ENCODE measurements at regions not wholly inside any gene's neighbourhood (a gene's known extent, or its start where the extent isn't known, plus 50 kb on each side); places are given as distances from the start of the nearest gene placed in this dataset.
"Not testable (repeated sequence)": the region's sequence is repeated elsewhere in the genome, so short reads cannot be mapped to it uniquely, and the experiment has no call there.

GRCh38 chr18:1503847-1504246 lies 599.2 kb downstream of the ADCYAP1 start:
- DNase-seq: no peak

DNA sequence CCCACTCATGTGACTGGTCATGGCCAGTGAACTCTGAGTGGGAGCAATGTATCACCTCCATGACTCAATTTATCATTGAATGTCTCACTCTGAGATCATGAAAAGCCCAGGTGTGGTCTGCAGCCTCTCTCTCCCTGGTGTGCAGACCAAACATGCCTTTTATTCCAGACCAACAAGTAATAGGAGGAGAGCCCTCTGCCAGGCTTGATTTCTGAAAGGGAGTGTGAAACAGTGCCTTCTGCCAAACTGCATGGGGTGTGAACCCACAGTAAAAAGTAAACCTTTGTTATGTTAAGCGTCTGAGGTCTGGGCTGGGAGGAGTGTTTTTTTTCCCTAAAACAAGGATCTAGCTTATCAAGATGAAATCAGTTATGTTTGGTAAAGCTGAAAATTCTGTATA lies 601.2 kb downstream of the ADCYAP1 start:
- DNase-seq: no peak

DNA sequence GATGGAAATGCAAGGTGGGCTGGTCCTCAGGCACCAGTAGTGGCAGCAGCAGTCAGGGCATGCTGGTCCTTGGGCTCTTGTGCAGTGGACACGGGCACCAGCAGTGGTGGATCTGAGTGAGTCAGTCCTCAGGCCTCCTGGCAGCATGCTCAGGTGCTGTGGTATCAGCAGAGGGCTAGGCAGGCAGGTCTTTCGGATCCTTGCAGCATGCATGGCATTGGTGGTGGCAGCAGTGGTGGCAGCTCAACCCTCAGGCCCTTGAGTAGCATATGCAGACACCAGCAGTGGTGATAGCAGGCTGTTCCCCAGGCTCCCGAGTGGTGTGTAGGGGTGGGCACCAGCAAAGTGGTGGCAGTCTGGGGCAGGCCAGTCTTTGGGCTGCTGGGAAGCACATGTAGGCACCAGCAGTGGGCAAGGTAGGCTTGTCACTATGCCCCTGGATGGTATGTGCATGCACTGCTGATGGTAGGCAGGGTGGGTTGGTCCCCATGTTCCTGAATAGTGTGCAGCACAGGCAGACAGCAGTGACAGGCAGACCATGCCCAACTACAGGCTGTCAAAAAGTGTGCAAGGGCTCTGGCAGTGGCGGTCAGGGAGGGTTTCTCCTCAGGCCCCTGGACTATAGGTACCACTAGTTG lies 606.0 kb downstream of the ADCYAP1 start:
- DNase-seq: no peak

- DNase-seq: no peak
These were observed 607.1 kb downstream of the ADCYAP1 start for GRCh38 chr18:1511619-1512311.

- DNase-seq: no peak
These were observed 608.8 kb downstream of the ADCYAP1 start for GRCh38 chr18:1513519-1513918.

- not testable (repeated sequence) for DNase-seq
These were observed 617.0 kb downstream of the ADCYAP1 start for GRCh38 chr18:1521588-1522248.

GRCh38 chr18:1522249-1522615 lies 617.6 kb downstream of the ADCYAP1 start:
- no peak for DNase-seq

- DNase-seq: no peak
These were observed 622.3 kb downstream of the ADCYAP1 start for GRCh38 chr18:1526991-1527390.

DNA sequence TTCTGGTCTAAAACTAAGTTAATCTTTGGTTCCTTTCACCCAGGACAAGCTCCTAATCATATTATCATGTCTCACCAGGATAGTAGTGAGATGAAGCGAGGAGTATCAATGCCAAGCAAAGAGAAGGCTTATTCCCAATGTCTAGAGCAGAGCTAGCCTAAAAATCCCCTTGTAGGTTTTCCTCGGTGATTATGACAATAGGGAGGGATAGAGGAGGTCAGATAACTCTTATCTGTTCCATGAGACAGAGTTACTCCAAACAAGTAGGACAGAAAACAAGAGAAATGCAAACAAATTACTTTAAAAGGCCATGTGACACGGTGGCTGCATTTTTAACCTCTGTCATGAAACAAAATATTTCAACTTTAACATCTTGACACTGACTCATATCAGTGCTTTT lies 623.1 kb downstream of the ADCYAP1 start:
- DNase-seq: no peak

DNA sequence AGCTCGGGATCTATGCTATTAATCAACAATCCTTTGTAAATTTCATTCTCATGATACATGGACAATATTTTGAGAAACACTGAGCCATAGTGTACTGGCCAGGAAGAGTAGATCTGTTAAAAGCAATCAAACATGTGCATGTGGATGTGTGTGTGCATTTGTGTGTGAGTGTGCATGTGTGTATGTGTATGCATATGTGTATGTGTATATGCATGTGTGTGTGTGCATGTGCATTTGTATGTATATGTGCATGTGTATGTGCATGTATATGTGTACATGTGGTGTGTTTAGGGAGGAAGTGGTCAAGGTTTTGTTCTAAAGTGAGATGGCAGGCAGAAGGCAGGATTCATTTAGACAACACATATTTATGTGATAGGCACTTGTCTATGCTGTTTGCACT lies 623.8 kb downstream of the ADCYAP1 start:
- no peak for DNase-seq

DNA sequence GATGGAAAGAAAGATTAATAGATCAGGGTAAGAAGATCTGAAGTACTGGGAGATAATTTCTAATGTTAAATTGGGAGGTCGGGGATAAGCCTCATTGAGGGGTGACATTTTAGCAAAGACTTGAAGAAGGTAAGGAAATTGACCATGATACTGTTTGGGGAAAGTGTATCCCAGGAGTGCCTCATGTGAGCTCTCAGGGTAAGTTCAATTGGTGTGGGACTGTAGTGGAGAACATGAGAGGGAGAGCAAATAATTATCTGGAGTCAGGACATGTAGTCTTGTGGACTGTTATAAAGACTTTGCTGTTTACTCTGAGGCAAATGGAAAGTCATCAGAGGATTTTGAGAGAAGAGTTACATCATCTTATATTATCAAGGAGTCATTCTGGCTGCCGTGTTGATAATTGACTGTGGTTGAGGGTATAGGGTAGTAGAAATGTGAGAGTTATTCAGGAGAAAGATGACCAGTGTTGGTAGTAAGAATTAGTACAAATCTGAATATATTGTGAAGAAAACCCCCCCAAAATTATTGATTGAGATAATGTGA lies 624.4 kb downstream of the ADCYAP1 start:
- DNase-seq: no peak

DNA sequence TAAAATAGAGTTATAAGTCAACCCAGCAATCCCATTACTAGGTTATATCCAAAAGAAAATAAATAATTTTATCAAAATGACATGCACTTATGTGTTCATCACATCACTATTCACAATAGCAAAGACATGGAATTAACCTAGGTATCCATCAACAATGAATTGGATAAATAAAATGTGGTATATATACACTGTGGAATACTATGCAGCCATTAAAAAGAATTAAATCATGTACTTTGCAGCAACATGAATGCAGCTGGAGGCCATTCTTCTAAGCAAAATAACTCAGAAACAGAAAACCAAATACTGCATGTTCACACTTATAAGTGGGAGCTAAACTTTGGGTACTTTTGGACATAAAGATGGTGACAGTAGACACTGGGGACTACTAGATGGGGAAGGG lies 626.0 kb downstream of the ADCYAP1 start:
- DNase-seq: no peak

GRCh38 chr18:1539276-1539675 lies 634.6 kb downstream of the ADCYAP1 start:
- DNase-seq: no peak

DNA sequence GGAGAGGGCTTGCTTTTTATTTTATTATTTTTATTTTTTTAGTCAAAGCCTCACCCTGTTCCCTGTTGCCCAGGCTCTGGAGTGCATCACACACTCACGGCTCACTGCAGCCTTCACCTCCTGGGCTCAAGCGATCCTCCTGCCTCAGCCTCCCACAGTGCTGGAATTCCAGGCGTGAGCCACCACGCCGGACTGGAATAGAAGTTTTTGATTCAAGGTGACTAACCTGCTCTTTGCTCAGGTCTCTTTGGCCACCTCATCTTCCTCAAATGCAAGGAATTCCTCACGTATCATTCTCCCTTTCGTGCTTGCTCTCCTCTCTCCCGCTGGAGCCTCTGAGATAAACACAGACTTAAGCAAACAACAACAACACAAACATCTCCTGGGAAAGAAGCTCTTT lies 636.8 kb downstream of the ADCYAP1 start:
- DNase-seq: no peak

GRCh38 chr18:1542230-1542774 lies 637.6 kb downstream of the ADCYAP1 start:
- DNase-seq: no peak

DNA sequence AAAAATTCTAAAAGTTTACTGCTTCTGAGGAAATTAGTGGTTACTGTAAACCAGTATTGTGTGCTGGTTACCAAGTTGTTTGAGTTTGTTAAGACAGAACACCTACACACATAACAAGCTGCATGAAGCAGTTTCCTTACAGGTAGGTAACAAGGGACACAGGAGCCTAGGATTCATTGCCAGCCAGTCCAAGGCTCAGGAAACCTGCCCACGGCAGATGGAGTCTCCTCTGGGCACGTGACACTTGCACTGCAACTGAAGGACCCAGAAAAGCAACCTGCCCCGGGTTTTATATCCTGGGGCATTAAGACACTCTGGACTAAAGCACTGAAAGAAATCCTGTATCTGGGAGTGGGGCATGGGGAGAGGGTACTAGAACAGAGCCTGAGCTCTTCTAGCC lies 639.3 kb downstream of the ADCYAP1 start:
- no peak for DNase-seq

DNA sequence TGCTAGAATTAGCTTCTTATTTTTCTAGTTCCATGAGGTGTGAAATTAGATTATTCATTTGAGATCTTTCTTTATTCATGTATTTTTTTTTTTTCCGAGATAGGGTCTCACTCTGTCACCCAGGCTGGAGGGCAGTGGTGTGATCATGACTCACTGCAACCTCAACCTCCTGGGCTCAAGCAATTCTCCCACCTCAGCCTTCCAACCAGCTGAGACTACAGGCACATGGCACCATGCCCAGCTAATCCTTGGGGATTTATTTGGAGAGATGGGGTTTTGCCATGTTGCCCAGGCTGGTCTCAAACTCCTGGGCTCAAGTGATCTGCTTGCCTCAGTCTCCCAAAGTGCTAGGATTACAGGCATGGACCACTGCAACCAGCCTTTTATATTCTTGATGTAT lies 653.0 kb downstream of the ADCYAP1 start:
- DNase-seq: not testable (repeated sequence)

- no peak for DNase-seq
These were observed 654.9 kb downstream of the ADCYAP1 start for GRCh38 chr18:1559563-1559962.

DNA sequence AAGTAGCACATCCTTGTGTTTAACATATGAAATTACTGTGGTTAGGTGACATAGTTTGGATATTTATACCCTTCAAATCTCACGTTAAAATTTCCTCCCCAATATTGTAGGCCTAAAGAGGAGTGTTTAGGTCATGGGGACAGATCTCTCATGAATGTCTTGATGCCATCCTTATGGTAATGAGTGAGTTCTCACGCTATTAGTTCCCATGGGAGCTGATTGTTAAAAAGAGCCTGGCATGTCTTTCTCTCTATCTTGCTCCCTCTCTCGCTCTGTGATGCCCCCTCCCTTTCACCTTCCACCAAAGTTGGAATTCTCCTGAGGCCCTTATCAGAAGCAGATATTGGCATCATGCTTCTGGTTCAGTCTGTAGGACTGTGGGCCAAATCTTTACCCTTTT lies 660.1 kb downstream of the ADCYAP1 start:
- DNase-seq: no peak

- no peak for DNase-seq
These were observed 666.5 kb downstream of the ADCYAP1 start for GRCh38 chr18:1571206-1571605.

DNA sequence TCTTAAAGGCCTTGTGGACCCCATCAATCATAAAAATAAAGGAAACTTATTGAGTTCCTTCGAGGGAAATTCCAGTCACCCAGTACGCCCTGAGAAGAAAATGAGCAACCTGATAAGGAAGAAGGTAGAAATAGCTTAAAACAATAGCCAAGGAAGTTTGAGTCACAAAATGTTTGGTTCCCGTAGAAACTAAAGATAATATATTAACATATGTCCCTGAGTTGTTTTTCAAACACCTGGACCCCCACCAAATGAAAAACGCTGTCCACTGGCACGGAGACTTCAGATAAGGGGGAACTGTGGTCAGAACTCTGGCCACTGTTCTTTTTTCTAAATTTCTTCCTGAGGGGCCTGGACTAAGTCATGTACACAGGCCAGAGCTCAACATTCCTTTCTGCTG lies 669.1 kb downstream of the ADCYAP1 start:
- DNase-seq: no peak

DNA sequence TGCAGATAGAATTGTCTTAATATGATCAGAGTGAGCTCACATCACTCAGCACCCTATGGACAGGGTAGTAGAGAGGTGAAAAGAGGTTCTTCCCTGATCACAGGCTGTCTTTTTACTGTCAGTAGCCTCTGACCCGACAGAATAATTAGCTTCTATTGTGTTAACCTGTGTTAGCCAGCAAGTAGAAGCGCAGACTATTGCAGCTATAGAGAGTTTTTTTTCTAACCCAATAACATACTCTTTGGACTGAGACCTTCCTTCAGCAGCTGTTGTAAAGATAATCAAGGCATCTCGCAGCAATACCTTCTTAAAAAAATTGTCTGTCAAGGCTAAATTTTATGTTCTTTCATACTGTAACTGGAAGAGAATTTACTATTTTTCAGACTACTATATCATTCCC lies 670.4 kb downstream of the ADCYAP1 start:
- DNase-seq: no peak

DNA sequence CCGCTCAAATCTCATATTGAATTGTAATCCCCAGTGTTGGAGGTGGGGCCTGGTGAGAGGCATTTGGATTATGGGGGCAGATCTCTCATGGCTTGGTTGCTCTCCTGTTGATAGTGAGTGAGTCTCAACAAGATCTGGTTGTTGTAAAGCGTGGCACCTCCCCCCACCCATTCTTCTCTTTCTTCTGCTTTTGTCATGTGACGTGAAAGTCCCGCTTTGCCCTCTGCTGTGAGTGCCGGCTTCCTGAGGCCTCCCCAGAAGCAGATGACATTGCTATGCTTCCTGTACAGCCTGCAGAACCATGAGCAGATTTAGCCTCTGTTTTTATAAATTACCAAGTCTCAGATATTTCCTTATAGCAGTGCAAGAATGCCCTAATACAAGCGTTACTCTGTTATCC lies 673.8 kb downstream of the ADCYAP1 start:
- no peak for DNase-seq

DNA sequence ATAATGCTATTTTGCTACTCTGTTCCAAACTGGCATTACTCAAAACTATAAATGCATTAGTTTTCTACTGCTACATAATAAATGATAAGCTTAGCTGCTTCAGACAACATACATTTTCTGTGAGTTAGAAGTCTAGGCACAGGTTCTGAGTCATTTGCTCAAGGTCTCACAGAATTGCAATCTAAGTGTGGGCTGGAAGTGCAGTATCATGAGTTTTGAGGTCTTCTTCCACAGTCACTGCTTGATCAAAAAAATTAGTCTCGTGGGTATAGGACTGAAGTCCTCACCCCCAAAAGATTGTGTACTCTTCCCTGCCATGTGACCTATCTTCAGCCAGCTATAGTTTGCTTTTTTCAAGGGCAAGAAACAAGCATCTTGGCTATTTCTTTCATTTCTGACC lies 676.9 kb downstream of the ADCYAP1 start:
- DNase-seq: no peak

Data from activated effector memory CD4-positive, alpha-beta T cell treated with anti-CD3 and anti-CD28 coated beads, Interleukin-2, amount 50 U/mL, for 16 hours (primary cell).